Right lobe of liver (tissue), 4 donors: ENCODE measurements at regions not wholly inside any gene's neighbourhood (a gene's known extent, or its start where the extent isn't known, plus 50 kb on each side); places are given as distances from the start of the nearest gene placed in this dataset.

Experiments used
- POLR2A ChIP-seq: fragments of 450-650 bp; IDR thresholded peaks from one replicate; pipeline ENCODE4 v1.6.1; 2017; ENCODE audit warnings: antibody characterized with exemption, mild to moderate bottlenecking
- TF ChIP-seq, protein P1 (sequence below), 4 donors: fragments of 200-600 bp in 3 of 4; fragments of 450-650 bp in 1 of 4; IDR thresholded peaks; one replicate each; pipeline versions ENCODE4 v1.5.1 to v1.8.0; 2016 to 2022; ENCODE audit warnings: antibody characterized with exemption in 4 of 4, mild to moderate bottlenecking in 2 of 4
- donor health status: DM: no; HTN: no; CAD: no.
- donor health status: DM: no; HTN: no; CAD: no.
- donor health status: DM: no; HTN: yes; CAD: no.

DNA sequence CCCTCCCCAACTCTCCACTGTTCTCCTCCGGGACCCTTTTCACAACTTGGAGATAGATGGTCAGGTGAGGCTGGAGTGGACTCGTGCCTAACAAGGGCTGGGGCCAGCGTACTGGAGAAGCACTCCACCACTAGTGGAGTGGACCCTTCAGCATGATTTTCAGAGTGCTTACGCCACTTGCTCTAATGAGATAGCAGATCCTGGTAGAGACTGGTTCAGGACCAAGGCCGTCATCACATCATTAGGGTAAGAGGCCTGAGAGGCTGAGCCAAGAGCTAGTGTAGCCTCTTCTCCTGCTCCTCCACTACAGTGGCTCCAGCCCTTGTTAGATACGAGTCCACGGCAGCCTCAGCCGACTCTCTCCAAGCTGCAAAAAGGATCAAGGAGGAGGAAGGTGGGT lies 66.9 kb upstream of the NTRK3 start:
- TF ChIP-seq, protein P1, sequence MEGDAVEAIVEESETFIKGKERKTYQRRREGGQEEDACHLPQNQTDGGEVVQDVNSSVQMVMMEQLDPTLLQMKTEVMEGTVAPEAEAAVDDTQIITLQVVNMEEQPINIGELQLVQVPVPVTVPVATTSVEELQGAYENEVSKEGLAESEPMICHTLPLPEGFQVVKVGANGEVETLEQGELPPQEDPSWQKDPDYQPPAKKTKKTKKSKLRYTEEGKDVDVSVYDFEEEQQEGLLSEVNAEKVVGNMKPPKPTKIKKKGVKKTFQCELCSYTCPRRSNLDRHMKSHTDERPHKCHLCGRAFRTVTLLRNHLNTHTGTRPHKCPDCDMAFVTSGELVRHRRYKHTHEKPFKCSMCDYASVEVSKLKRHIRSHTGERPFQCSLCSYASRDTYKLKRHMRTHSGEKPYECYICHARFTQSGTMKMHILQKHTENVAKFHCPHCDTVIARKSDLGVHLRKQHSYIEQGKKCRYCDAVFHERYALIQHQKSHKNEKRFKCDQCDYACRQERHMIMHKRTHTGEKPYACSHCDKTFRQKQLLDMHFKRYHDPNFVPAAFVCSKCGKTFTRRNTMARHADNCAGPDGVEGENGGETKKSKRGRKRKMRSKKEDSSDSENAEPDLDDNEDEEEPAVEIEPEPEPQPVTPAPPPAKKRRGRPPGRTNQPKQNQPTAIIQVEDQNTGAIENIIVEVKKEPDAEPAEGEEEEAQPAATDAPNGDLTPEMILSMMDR (IDR thresholded peaks at IDR 0.05): no peak
- TF ChIP-seq POLR2A: no peak
